GM10266 (cell line): ENCODE measurements at regions not wholly inside any gene's neighbourhood (a gene's known extent, or its start where the extent isn't known, plus 50 kb on each side); places are given as distances from the start of the nearest gene placed in this dataset.

Experiments used
- DNase-seq: peaks from one replicate; pipeline ENCODE4 v3.0.0; 2012; ENCODE audit errors: extremely low spot score
- TF ChIP-seq, protein P1 (sequence below): IDR thresholded peaks from 2 replicates; pipeline ENCODE4 v1.5.1; 2012; ENCODE audit warnings: mild to moderate bottlenecking, low read depth; ENCODE audit not compliant: control insufficient read depth, insufficient read depth; ENCODE audit errors: missing control alignments

DNA sequence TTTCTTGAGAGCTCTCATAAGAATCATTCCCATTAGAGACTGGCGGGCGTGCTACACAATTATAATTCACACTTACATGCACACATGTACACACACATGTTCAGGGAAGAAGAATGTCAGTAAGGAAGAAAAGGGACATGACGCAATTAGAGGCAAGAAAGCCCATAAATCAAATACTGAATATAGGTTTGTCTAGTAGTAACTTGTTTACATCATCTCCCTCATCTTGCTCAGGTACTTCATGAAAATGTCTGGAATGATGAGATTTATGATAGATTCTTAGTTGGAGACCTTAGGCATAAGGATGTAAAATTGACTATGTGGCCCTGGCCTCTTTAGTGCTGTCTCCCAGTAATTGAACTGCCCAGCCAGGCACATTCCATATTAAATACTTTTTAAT is 628.0 kb upstream of the PCDH20 start:
- TF ChIP-seq, protein P1, sequence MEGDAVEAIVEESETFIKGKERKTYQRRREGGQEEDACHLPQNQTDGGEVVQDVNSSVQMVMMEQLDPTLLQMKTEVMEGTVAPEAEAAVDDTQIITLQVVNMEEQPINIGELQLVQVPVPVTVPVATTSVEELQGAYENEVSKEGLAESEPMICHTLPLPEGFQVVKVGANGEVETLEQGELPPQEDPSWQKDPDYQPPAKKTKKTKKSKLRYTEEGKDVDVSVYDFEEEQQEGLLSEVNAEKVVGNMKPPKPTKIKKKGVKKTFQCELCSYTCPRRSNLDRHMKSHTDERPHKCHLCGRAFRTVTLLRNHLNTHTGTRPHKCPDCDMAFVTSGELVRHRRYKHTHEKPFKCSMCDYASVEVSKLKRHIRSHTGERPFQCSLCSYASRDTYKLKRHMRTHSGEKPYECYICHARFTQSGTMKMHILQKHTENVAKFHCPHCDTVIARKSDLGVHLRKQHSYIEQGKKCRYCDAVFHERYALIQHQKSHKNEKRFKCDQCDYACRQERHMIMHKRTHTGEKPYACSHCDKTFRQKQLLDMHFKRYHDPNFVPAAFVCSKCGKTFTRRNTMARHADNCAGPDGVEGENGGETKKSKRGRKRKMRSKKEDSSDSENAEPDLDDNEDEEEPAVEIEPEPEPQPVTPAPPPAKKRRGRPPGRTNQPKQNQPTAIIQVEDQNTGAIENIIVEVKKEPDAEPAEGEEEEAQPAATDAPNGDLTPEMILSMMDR = no peak
- no peak for DNase-seq

DNA sequence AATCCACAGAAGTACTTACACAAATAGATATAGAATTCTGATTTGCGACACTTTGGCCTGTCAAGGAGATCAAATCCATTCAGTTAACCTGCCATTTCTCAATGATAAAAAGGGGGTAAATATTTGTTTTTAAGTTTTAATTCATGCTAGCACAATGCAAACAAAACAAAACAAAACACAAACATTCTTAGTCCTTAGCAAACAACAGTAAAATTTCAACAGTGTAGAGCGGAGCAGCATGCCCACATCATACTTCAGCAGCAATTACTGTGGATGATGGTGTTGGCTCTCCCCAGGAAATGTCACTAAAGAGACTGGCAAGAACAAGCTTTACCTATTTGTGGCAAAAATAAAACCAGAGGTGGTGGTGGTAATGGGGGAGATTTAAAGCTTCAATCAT is 625.2 kb upstream of the PCDH20 start:
- DNase-seq = no peak
- TF ChIP-seq, protein P1 = no peak

DNA sequence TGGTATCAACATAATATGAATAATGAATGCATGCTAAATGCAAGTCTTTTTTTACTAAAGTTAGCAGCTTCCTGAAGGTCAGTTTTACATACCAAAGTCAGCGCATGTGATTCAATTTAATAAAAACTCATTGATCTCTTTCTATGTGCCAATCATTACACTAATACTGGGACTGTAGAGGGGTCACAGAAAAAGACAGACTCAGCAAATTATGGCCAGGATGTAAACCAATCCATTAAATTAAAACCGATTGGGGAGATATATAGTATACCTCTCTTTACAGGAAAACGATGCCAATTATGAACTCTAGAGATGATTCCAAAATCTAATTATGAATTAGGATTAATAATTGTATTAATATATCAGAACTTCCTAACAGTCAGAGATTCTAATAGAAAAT is 624.4 kb upstream of the PCDH20 start:
- no peak for DNase-seq
- TF ChIP-seq, protein P1 = no peak

DNA sequence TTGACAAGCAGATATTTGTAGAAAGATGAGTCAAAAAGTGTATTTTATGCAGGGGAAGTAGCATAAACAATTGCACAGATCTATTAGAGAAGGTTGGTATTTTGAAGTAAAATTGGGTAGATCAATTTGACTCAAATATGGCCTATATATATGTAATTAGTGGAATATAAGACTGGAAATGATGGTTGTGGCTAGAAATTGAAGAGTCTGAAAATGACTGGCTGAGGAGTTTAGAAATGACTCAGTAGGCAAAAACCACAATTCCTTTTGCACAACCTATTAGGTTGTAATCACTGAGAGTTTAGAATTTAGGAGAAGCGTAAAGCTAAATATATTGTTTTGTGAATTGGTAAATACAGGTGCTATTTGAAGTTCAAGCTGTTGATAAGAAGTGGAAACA is 622.6 kb upstream of the PCDH20 start:
- TF ChIP-seq, protein P1 = no peak
- DNase-seq = no peak

DNA sequence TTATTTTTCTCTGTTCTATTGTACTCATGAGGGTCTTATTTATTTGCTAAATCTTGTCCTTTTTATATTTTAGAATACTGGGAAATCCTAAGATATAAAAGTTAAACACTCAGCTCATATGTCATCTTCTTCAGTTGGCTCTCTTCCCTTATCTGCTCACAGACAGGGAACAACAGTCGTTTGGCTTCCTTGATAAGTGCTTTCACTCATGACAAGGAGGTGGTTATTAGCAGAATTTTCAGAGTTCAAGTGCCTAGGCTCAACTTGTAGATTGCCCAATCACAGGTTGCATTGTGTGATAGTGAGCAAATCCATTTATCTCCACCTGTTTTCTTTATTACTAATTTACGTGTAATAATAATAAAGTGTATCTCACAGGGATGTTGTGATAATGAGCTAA is 620.3 kb upstream of the PCDH20 start:
- TF ChIP-seq, protein P1 = no peak
- DNase-seq = no peak

DNA sequence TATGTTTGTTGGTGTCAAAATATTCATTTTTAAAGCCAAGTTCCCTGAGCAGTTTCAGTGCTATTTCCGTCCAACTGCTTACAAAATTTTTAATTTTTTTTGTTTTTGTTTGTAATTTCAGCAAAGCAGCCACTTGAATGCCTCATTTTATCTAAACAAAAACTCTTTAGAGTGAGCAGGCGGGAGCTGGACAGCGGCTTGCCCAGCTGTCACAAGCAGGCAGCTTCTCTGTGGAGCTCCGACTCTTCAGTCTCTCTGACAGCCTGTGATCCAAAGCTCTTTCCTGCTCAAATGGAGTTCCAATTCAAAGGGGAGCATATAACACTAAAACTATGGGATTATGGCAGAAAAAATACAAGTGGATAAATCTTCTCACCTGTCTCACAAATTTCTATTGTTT is 618.3 kb upstream of the PCDH20 start:
- TF ChIP-seq, protein P1 = no peak
- no peak for DNase-seq

DNA sequence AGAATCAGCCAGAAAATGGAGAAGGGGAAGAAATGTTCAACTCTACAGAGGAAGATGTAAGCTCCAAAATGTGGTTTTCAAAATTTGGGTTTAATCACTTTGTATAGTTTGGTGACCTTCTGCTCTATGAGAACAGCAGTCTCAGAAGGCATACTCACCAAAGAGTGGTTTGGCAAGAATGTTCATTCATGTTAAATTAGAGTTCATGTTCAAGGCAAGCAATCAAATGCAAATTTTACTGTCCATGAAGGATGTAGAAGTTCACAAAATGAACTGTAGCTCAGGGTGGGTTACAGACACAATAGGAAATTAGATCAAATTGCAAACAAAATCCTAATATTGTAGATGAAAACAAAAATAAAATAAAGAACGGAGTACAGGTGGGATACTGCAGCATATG is 606.7 kb upstream of the PCDH20 start:
- DNase-seq = no peak
- TF ChIP-seq, protein P1 = no peak
